ENCODE measurements at regions not wholly inside any gene's neighbourhood (a gene's known extent, or its start where the extent isn't known, plus 50 kb on each side); places are given as distances from the start of the nearest gene placed in this dataset.
"Not testable (repeated sequence)": the region's sequence is repeated elsewhere in the genome, so short reads cannot be mapped to it uniquely, and the experiment has no call there.

- DNase-seq (ENCODE audit: low read depth in 2 of 2): peak; percentile 81 to 87
Observed at GRCh38 chr5:1594357-1595106, 70.8 kb upstream of the LPCAT1 start.

- DNase-seq (ENCODE audit: low read depth in 2 of 2): no peak
Observed at GRCh38 chr5:1593903-1594356, 70.2 kb upstream of the LPCAT1 start.

GRCh38 chr5:1588071-1588694 is 64.4 kb upstream of the LPCAT1 start:
- DNase-seq (ENCODE audit: low read depth in 2 of 2): not testable (repeated sequence)

GRCh38 chr5:1583081-1583875 is 59.5 kb upstream of the LPCAT1 start:
- DNase-seq (ENCODE audit: low read depth in 2 of 2): not testable (repeated sequence)

GRCh38 chr5:1579389-1579788 is 55.6 kb upstream of the LPCAT1 start:
- DNase-seq (ENCODE audit: low read depth in 2 of 2): not testable (repeated sequence)

- not testable (repeated sequence) for DNase-seq (ENCODE audit: low read depth in 2 of 2)
Observed at GRCh38 chr5:1576851-1577250, 53.1 kb upstream of the LPCAT1 start.

- DNase-seq (ENCODE audit: low read depth in 2 of 2): not testable (repeated sequence)
Observed at GRCh38 chr5:1575991-1576714, 52.4 kb upstream of the LPCAT1 start.

GRCh38 chr5:1575491-1575890 is 51.7 kb upstream of the LPCAT1 start:
- not testable (repeated sequence) for DNase-seq (ENCODE audit: low read depth in 2 of 2)

GRCh38 chr5:1574023-1574318 is 50.2 kb upstream of the LPCAT1 start:
- not testable (repeated sequence) for DNase-seq (ENCODE audit: low read depth in 2 of 2)

GRCh38 chr5:1573217-1574022 is 49.7 kb upstream of the LPCAT1 start:
- DNase-seq (ENCODE audit: low read depth in 2 of 2): not testable (repeated sequence)
